ENCODE measurements at regions not wholly inside any gene's neighbourhood (a gene's known extent, or its start where the extent isn't known, plus 50 kb on each side); places are given as distances from the start of the nearest gene placed in this dataset.

- intact Hi-C loops (cut with DNase I; ENCODE audit: low total_unique reads): no loop called here
- DNase-seq (ENCODE audit: low spot score in 2 of 2): no peak
- no peak overlapping the region for H3K27ac ChIP-seq
- no peaks in the 10 kb centered on the region for H3K9me3 ChIP-seq
- TF ChIP-seq POLR2AphosphoS5 (IDR thresholded peaks at IDR 0.05) (no peak), POLR2A (IDR thresholded peaks at IDR 0.05) (no peak), CTCF (IDR thresholded peaks at IDR 0.05) (no peak)
- no peaks in the 10 kb centered on the region for H3K36me3 ChIP-seq
- no peaks in the 10 kb centered on the region for H3K27me3 ChIP-seq
- H3K4me1 ChIP-seq: no peaks in the 10 kb centered on the region
- H3K4me3 ChIP-seq: no peak overlapping the region
These were observed 89.3 kb downstream of the IRF2BPL start for GRCh38 chr14:76939015-76939742.

- intact Hi-C loops (cut with DNase I; ENCODE audit: low total_unique reads): no loop called here
- peak overlapping the region; percentile 45 to 61 for H3K27ac ChIP-seq
- DNase-seq (ENCODE audit: low spot score in 2 of 2): peak in 1 of 2 donors; percentile 78
- H3K4me1 ChIP-seq: no peaks in the 10 kb centered on the region
- H3K4me3 ChIP-seq: no peak overlapping the region
- no peaks in the 10 kb centered on the region for H3K27me3 ChIP-seq
- TF ChIP-seq CTCF (IDR thresholded peaks at IDR 0.05): no peak
- H3K9me3 ChIP-seq: no peaks in the 10 kb centered on the region
- H3K36me3 ChIP-seq: no peaks in the 10 kb centered on the region
These were observed 90.4 kb downstream of the IRF2BPL start for GRCh38 chr14:76938092-76938500.

GRCh38 chr14:76937181-76938091, 91.1 kb downstream of the IRF2BPL start:
- DNase-seq (ENCODE audit: low spot score in 2 of 2): no peak
- Histone ChIP-seq H3K4me1 (no peaks in the 10 kb centered on the region), H3K36me3 (no peaks in the 10 kb centered on the region), H3K9me3 (no peaks in the 10 kb centered on the region), H3K27ac (peak overlapping the region; percentile 45 to 61), H3K4me3 (peak overlapping the region in 1 of 3 donors; percentile 19), H3K27me3 (no peaks in the 10 kb centered on the region)
- TF ChIP-seq POLR2A (IDR thresholded peaks at IDR 0.05) (no peak), POLR2AphosphoS5 (IDR thresholded peaks at IDR 0.05) (no peak), CTCF (IDR thresholded peaks at IDR 0.05) (no peak)
- intact Hi-C loops (cut with DNase I; ENCODE audit: low total_unique reads): no loop called here

DNA sequence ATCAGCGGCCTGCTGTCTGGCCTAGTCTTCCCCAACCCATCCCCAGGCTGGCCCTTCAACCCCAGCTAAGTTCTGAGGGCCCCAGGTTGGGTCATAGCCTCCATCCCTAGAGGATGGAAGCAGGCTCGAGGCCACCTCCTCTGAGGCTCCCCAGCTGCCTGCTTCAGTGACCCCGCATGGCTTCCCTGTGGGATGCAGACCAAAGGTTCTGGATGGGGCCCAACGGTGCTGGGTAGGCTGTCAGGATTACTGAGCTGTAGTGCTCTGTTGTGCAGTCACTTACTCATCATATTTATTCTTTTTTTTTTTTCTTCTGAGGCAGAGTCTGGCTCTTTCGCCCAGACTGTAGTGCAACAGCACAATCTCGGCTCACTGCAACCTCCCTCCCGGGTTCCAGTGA, 92.0 kb downstream of the IRF2BPL start:
- TF ChIP-seq POLR2A (IDR thresholded peaks at IDR 0.05) (no peak), POLR2AphosphoS5 (IDR thresholded peaks at IDR 0.05) (no peak), CTCF (IDR thresholded peaks at IDR 0.05) (no peak)
- Histone ChIP-seq H3K27ac (no peak overlapping the region), H3K36me3 (no peaks in the 10 kb centered on the region), H3K27me3 (no peaks in the 10 kb centered on the region), H3K4me3 (no peak overlapping the region), H3K4me1 (no peaks in the 10 kb centered on the region), H3K9me3 (no peaks in the 10 kb centered on the region)
- DNase-seq (ENCODE audit: low spot score in 2 of 2): no peak
- intact Hi-C loops (cut with DNase I; ENCODE audit: low total_unique reads): no loop called here

DNA sequence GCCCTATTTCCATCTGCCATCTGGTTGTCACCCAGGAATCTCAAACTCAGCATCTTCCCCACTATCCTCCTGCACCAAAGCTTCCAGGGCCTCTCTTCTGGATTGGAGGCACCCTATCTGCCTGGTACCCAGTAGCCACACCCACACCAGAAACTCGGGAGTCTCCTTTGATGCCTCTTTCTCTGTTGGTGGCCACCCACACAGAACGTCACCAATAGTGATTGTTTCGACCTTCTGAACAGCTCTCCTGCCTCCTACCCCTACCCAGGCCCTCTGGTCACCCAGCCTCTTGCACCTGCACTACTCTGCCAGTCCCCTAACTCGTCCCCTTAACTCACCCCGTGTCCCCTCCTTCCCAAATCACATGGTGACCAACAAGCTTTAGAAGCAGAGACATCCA, 95.0 kb downstream of the IRF2BPL start:
- Histone ChIP-seq H3K27ac (no peak overlapping the region), H3K9me3 (no peaks in the 10 kb centered on the region), H3K4me1 (no peaks in the 10 kb centered on the region), H3K36me3 (no peaks in the 10 kb centered on the region), H3K4me3 (no peak overlapping the region), H3K27me3 (no peaks in the 10 kb centered on the region)
- no peak for DNase-seq (ENCODE audit: low spot score in 2 of 2)
- intact Hi-C loops (cut with DNase I; ENCODE audit: low total_unique reads): no loop called here
- TF ChIP-seq POLR2AphosphoS5 (IDR thresholded peaks at IDR 0.05) (no peak), POLR2A (IDR thresholded peaks at IDR 0.05) (no peak), CTCF (IDR thresholded peaks at IDR 0.05) (no peak)
